ENCODE measurements at regions not wholly inside any gene's neighbourhood (a gene's known extent, or its start where the extent isn't known, plus 50 kb on each side); places are given as distances from the start of the nearest gene placed in this dataset.
"Not testable (repeated sequence)": the region's sequence is repeated elsewhere in the genome, so short reads cannot be mapped to it uniquely, and the experiment has no call there.

DNA sequence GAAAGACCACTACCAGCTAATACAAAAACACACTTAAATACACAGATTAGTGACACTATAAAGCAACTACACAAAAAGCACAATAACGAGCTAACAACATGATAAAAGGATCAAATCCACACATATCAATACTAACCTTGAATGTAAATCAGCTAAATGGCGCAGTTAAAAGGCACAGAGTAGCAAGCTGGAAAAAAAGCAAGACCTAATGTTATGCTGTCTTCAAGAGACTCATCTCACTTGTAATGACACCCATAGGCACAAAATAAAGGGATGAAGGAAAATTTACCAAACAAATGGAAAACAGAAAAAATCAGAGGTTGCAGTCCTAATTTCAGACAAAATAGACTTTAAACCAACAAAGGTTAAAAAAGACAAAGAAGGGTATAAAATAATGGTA is 86.3 kb downstream of the NUS1 start:
- no peak for DNase-seq (ENCODE audit: low spot score)

DNA sequence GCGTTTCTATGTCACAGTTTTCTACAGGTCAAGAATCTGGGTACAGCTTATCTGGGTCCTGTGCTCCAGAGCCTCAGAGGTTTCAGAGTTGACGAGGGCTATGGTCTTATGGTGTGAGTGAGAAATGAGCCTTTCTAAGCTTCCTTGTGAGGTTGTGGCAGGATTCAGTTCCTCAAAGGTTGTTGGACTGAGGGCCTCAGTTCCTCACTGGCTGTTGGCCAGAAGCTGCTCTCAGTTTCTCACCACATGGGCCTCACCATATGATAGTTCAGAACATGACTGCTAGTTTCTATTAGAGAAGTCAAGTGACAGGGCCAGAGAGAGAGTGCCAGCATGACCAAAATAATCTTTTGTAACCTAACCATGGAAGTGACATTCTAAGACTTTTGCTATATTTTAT is 96.1 kb downstream of the NUS1 start:
- DNase-seq (ENCODE audit: low spot score) = no peak

DNA sequence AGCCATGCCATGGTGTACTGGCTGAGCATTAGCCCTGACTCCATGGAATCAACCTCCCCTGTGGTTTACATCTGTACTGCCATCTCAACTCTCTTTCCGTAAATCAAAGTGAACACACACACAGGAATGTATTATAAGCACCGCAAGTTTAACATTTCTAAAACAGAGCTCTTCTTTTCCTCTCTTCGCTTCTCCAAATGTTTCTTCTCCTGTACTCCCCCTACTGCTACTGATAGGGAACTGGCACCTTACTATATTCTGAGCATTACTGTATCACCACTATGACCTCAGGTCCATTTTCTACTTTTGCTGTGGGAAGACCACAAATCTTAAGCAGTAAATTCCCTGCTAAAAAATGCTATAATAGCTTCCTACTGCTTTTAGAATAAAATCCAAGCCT is 101.2 kb downstream of the NUS1 start:
- no peak for DNase-seq (ENCODE audit: low spot score)

DNA sequence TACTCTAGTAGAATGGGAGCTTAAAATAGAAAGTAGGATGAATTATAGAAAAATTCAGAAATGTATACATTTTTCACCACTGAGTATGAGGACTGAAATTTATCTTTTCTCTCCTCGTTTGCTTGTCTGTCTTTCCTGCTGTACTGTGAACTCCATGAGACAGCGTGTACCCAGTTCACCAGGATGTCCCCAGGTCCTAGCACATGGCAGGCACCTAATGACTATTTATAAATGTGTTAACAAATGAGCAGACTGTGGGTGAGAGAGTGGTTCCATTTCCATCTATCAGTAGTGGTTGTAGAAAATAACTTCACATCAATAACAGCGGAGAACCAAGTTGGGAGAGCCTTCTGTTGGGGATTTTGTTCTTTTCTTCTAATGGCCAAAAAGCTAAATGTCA is 106.3 kb downstream of the NUS1 start:
- DNase-seq (ENCODE audit: low spot score) = no peak

DNA sequence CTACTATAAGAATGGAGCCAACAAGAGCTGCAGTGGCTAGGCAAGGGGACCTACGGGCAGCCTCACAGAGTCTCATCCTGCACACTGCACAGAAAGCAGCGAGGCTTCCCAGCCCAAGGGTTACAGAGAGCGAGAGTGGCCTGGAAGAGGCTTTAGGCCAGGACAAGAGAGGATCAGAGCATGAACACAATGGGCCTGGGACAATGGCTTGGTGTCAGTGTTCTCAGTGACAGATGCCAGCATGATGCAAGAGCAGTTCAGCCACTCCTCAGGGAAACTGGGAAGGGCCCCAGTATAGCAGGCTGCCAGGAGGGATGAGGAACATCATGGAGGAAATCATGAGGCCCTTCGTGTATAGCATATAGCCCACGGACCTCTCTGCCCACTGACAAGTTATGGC is 108.0 kb downstream of the NUS1 start:
- DNase-seq (ENCODE audit: low spot score) = no peak

DNA sequence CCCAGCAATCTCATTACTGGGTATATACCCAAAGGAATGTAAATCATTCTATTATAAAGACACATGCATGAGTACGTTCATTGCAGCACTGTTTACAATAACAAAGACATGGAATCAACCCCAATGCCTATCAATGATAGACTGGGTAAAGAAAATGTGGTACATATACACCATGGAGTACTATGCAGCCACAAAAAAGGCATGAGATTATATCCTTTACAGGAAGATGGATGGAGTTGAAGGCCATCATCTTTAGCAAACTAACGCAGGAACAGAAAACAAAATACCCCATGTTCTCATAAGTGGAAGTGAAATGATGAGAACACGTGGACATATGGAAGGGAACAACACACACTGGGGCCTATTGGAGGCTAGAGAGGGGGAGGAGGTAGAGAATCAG is 115.7 kb downstream of the NUS1 start:
- no peak for DNase-seq (ENCODE audit: low spot score)

DNA sequence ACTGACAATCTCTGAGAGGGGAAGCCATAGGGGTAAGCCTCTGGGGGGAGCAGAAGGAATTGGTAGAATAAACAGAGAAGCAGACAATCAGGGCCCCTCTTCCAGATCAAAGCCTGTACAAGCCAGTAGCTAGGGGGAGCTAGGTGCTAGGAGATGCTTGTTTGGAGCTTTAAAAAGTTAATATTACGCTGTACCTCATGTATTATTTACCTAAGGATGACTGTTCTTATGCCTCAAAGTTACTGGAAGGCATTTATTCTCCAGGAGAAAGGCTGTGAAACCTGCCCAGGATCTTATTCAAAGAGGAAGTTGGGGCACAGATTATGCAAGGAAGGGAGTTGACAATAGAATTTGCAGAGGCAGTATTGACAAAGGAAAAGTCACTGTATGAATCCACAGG is 111.8 kb upstream of the SLC35F1 start:
- no peak for DNase-seq (ENCODE audit: low spot score)

DNA sequence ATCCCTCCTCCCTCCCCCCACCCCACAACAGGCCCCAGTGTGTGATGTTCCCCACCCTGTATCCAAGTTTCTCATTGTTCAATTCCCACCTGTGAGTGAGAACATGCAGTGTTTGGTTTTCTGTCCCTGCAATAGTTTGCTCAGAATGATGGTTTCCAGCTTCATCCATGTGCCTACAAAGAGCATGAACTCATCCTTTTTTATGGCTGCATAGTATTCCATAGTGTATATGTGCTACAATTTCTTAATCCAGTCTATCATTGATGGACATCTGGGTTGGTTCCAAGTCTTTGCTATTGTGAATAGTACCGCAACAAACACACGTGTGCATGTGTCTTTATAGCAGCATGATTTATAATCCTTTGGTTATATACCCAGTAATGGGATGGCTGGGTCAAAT is 108.2 kb upstream of the SLC35F1 start:
- not testable (repeated sequence) for DNase-seq (ENCODE audit: low spot score)

DNA sequence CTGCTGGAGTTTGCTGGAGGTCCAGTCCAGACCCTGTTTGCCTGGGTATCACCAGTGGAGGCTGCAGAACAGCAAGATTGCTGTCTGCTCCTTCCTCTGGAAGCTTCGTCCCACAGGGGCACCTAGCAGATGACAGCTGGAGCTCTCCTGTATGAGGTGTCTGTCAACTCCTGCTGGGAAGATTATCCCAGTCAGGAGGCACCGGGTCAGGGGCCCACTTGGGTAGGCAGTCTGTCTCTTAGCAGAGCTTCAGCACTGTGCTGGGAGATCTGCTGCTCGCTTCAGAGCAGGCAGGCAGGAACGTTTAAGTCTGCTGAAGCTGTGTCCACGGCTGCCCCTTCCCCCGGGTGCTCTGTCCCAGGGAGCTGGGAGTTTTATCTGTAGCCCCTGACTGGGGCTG is 96.8 kb upstream of the SLC35F1 start:
- DNase-seq (ENCODE audit: low spot score) = no peak

DNA sequence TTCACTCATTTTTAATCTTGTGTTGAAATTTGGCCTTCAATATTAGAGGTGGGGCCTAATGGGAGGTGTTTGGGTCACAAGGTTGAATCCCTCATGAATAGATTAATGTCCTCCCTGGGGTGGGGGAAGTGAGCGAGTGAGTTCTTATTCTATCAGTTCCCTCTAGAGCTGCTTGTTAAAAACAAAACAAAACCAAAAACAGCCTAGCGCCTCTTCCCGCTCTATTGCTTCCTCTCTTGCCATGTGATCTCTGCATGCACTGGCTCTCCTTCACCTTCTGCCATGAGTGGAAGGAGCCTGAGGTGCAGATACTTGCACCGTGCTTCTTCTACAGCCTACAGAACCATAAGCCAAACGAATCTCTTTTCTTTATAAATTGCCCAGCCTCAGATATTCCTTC is 89.6 kb upstream of the SLC35F1 start:
- no peak for DNase-seq (ENCODE audit: low spot score)

DNA sequence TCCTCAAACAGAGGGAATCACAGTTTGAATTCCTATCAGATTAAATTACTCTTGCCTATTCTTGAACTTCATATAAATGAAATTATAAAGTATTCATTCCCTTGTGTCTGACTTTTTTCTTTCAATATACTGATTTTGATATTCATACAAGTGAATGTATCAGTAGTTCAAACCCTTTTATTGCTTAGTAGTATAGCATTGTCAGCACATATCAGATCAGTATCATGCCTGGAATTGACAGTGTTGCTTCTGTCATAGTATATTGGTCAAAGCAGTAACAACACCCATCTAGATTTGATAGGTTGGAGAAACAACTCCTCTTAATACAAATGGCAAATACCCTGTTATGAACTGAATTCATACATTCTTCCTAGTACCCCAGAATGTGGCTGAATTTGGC is 89.1 kb upstream of the SLC35F1 start:
- DNase-seq (ENCODE audit: low spot score) = no peak

DNA sequence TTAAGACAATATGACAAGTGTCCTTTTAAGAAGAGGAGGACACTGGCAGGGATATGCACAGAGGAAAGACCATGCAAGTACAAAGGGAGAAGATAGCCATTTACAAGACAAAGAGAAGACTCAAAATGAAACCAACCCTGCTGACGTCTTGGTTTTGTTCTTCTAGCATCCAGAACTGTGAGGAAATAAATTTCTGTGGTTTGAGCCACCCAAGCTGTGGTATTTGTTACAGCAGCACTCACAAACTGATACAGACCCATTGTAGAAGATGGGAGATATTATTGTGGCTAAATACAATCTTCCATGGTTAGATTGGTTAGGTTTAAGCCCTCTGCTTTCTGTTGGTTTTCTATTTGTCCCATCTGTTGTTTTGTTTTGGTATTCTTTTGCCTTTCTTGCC is 88.6 kb upstream of the SLC35F1 start:
- no peak for DNase-seq (ENCODE audit: low spot score)

DNA sequence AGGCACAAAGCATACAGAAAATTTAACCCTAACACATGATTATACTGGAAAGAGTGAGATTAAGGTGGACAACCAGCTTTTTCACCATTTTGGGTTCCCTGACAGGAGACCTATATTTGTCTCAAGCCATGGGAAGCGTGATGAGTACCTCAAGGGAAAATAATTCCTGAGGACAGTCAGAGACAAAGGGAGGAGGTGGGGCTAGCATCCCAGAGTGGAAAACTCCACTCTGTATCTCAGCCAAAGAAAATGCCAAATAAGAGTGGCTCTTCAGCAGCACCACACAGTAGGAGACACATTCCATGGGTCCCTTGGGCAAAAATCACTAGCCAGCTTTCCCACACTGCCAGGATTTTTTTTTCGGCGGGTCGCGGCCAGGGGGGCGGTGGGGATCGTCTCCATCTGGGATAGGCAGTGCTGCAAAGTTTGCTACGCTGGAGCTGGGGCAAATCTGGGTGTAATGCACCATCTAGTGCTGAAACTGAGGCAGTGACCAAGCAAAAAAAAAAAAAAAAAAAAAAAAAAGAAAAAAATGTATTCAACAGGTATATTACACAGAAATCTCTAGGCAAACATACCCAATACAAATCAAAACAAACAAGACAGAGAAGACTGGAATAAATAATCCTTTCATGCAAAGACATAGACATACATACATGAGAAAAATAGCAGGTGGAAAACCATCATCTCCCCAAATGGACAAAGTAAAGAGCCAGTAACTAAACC is 77.3 kb upstream of the SLC35F1 start:
- DNase-seq (ENCODE audit: low spot score) = no peak

DNA sequence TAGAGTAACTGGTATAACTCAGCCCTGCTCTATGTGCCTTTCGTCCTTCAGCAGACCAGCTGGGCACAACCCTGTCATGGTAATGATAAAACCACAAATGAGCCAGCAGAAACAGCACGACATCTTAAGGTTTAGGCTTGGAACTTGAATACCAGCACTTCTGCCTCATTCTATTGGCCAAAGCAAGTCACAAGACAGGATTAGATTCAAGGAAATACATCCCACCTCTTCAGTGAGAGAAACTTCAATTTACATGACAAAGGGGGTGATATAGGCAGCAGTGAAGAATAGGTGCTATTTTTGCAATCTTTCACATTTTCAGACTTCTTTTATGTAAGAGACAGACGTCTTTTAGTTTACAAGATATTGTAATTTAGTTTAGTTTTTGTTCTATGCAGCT is 69.8 kb upstream of the SLC35F1 start:
- no peak for DNase-seq (ENCODE audit: low spot score)

DNA sequence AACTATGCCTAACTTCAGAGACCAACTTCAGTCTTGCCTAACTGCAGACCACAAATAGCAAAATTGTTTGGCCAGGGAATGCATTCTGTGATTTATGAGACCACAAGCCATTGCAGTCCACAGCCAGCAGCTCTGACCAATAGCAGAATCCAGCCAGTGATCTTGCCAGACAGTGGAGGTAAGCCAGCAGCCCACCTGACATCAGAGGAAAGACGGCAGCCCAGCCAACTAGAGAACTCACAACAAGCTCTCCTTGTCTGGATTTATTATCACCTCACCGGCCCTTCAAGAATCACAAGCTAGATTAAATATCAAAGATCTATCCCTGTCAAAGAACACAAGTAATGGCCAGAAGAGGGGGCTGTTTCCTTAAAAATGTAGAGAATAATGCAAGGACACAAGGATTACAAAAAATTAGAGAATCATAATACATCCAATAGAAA is 66.5 kb upstream of the SLC35F1 start:
- DNase-seq (ENCODE audit: low spot score) = peak; percentile 13

DNA sequence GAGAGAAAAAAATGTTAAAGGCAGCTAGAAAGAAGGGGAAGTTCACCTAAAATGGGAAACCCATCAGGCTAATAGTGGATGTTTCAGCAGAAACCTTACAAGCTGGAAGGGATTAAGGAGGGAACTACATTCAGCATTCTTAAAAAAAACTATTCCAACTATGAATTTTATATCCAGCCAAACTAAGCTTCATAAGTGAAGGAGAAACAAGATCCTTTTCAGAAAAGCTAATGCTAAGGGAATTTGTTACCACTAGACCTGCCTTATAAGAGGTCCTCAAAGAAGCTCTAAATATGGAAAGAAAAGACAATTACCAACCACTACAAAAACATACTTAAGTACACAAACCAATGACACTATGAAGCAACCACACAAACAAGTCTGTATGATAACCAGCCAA is 59.2 kb upstream of the SLC35F1 start:
- DNase-seq (ENCODE audit: low spot score) = no peak

DNA sequence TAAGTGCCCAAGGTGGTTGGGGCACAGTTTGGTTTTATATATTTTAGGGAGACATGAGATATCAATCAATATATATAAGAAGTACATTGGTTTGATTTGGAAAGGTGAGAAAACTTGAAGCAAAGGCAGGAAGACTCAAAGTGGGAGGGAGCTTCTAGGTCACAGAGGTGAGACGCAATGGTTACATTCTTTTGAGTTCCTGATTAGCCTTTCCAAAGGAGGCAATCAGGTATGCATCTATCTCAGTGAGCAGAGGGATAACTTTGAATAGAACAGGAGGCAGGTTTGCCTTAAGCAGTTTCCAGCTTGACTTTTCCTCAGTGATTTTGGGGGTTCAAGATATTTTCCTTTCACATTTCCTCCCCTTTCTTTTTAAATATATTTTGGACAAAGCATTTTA is 58.0 kb upstream of the SLC35F1 start:
- no peak for DNase-seq (ENCODE audit: low spot score)
